Esophagus (tissue), 2 donors: ENCODE measurements at regions not wholly inside any gene's neighbourhood (a gene's known extent, or its start where the extent isn't known, plus 50 kb on each side); places are given as distances from the start of the nearest gene placed in this dataset.
A peak's percentile ranks its signal among the peaks of the same experiment; 100 is the strongest.

Source experiments
- H3K27ac ChIP-seq, 2 donors: one replicate each; pipeline ENCODE4 v1.5.1; 2013; ENCODE audit warnings: low read depth in 2 of 2, mild to moderate bottlenecking in 2 of 2, inconsistent platforms in 1 of 2, low read length in 1 of 2, moderate library complexity in 1 of 2
- H3K27me3 ChIP-seq, 2 donors: one replicate each; pipeline ENCODE4 v1.6.1; 2013; ENCODE audit warnings: low read length in 2 of 2, control low read depth in 1 of 2, mild to moderate bottlenecking in 1 of 2; ENCODE audit not compliant: insufficient read depth in 2 of 2, control insufficient read depth in 1 of 2
- H3K36me3 ChIP-seq, 2 donors: one replicate each; pipeline ENCODE4 v1.6.1; 2013; ENCODE audit warnings: low read length in 1 of 2; ENCODE audit not compliant: control insufficient read depth in 2 of 2, insufficient read depth in 2 of 2
- H3K4me1 ChIP-seq, 2 donors: one replicate each; pipeline ENCODE4 v1.6.1; 2013; ENCODE audit warnings: low read length in 1 of 2; ENCODE audit not compliant: control insufficient read depth in 2 of 2, insufficient read depth in 2 of 2
- H3K4me3 ChIP-seq, 2 donors: one replicate each; pipeline ENCODE4 v1.5.1; 2013; ENCODE audit warnings: low read length in 2 of 2, mild to moderate bottlenecking in 2 of 2, low read depth in 1 of 2, moderate library complexity in 1 of 2
- H3K9me3 ChIP-seq, 2 donors: one replicate each; pipeline ENCODE4 v1.6.1; 2013; ENCODE audit warnings: mild to moderate bottlenecking in 2 of 2, low read depth in 1 of 2, low read length in 1 of 2, moderate library complexity in 1 of 2; ENCODE audit not compliant: control insufficient read depth in 2 of 2, insufficient read depth in 1 of 2
- WGBS, 2 donors: extraction: QIAGEN DNeasy Blood & Tissue Kit; methylation state at CpG; one replicate each; pipeline ENCODE4 v1.1.7; 2013; 5-methylcytosine and 5-hydroxymethylcytosine counted together
- donor health status: healthy with polysubstance abuse.
- donor health status: Bipolar disorder and iron deficiency.

GRCh38 chr1:14255233-14255632 lies 343.3 kb upstream of the KAZN start:
- Histone ChIP-seq H3K27ac (no peak overlapping the region), H3K36me3 (no peaks in the 10 kb centered on the region), H3K4me1 (no peaks in the 10 kb centered on the region), H3K9me3 (no peaks in the 10 kb centered on the region), H3K27me3 (no peaks in the 10 kb centered on the region), H3K4me3 (no peak overlapping the region)
- WGBS, 2 donors: 94 to 95% methylated on average over 3 of the region's 3 CpGs

GRCh38 chr1:14255711-14256110 lies 342.8 kb upstream of the KAZN start:
- Histone ChIP-seq H3K27ac (no peak overlapping the region), H3K27me3 (no peaks in the 10 kb centered on the region), H3K36me3 (no peaks in the 10 kb centered on the region), H3K4me1 (no peaks in the 10 kb centered on the region), H3K9me3 (no peaks in the 10 kb centered on the region), H3K4me3 (no peak overlapping the region)
- WGBS, 2 donors: 71 to 76% methylated on average over 2 of the region's 2 CpGs

GRCh38 chr1:14259191-14259757 lies 339.2 kb upstream of the KAZN start:
- peak overlapping the region; percentile 5 to 24 for H3K27ac ChIP-seq
- WGBS, 2 donors: 63 to 64% methylated on average over 13 of the region's 13 CpGs
- no peaks in the 10 kb centered on the region for H3K4me1 ChIP-seq
- no peaks in the 10 kb centered on the region for H3K9me3 ChIP-seq
- H3K27me3 ChIP-seq: no peaks in the 10 kb centered on the region
- no peaks in the 10 kb centered on the region for H3K36me3 ChIP-seq
- no peak overlapping the region for H3K4me3 ChIP-seq

- Histone ChIP-seq H3K4me3 (no peak overlapping the region), H3K9me3 (no peaks in the 10 kb centered on the region), H3K4me1 (no peaks in the 10 kb centered on the region), H3K36me3 (no peaks in the 10 kb centered on the region), H3K27me3 (no peaks in the 10 kb centered on the region), H3K27ac (no peak overlapping the region)
- WGBS, 2 donors: 90 to 95% methylated on average over 8 of the region's 8 CpGs
These were observed 338.0 kb upstream of the KAZN start for GRCh38 chr1:14260480-14260879.

GRCh38 chr1:14261395-14261794 lies 337.1 kb upstream of the KAZN start:
- no peaks in the 10 kb centered on the region for H3K4me1 ChIP-seq
- 60 to 65% methylated on average over 11 of the region's 11 CpGs for WGBS, 2 donors
- H3K4me3 ChIP-seq: no peak overlapping the region
- no peaks in the 10 kb centered on the region for H3K27me3 ChIP-seq
- H3K36me3 ChIP-seq: no peaks in the 10 kb centered on the region
- no peaks in the 10 kb centered on the region for H3K9me3 ChIP-seq
- H3K27ac ChIP-seq: no peak overlapping the region

- WGBS, 2 donors: 81 to 82% methylated on average over 8 of the region's 8 CpGs
- Histone ChIP-seq H3K27ac (no peak overlapping the region), H3K4me1 (no peaks in the 10 kb centered on the region), H3K9me3 (no peaks in the 10 kb centered on the region), H3K27me3 (no peaks in the 10 kb centered on the region), H3K4me3 (no peak overlapping the region), H3K36me3 (no peaks in the 10 kb centered on the region)
These were observed 335.8 kb upstream of the KAZN start for GRCh38 chr1:14262637-14263036.

GRCh38 chr1:14263225-14263624 lies 335.3 kb upstream of the KAZN start:
- 70 to 74% methylated on average over 3 of the region's 3 CpGs for WGBS, 2 donors
- Histone ChIP-seq H3K4me1 (no peaks in the 10 kb centered on the region), H3K4me3 (no peak overlapping the region), H3K36me3 (no peaks in the 10 kb centered on the region), H3K27ac (no peak overlapping the region), H3K9me3 (no peaks in the 10 kb centered on the region), H3K27me3 (no peaks in the 10 kb centered on the region)

- no peaks in the 10 kb centered on the region for H3K9me3 ChIP-seq
- H3K36me3 ChIP-seq: no peaks in the 10 kb centered on the region
- no peak overlapping the region for H3K27ac ChIP-seq
- H3K27me3 ChIP-seq: no peaks in the 10 kb centered on the region
- H3K4me1 ChIP-seq: no peaks in the 10 kb centered on the region
- H3K4me3 ChIP-seq: no peak overlapping the region
- 64 to 83% methylated on average over 3 of the region's 3 CpGs for WGBS, 2 donors
These were observed 334.8 kb upstream of the KAZN start for GRCh38 chr1:14263671-14264070.

GRCh38 chr1:14265495-14265894 lies 333.0 kb upstream of the KAZN start:
- Histone ChIP-seq H3K9me3 (no peaks in the 10 kb centered on the region), H3K27me3 (no peaks in the 10 kb centered on the region), H3K27ac (no peak overlapping the region), H3K4me1 (no peaks in the 10 kb centered on the region), H3K4me3 (no peak overlapping the region), H3K36me3 (no peaks in the 10 kb centered on the region)
- 80 to 87% methylated on average over 2 of the region's 2 CpGs for WGBS, 2 donors

GRCh38 chr1:14267991-14268390 lies 330.5 kb upstream of the KAZN start:
- WGBS, 2 donors: 74 to 78% methylated on average over 2 of the region's 2 CpGs
- H3K27me3 ChIP-seq: no peaks in the 10 kb centered on the region
- H3K9me3 ChIP-seq: no peaks in the 10 kb centered on the region
- H3K27ac ChIP-seq: no peak overlapping the region
- no peaks in the 10 kb centered on the region for H3K4me1 ChIP-seq
- no peaks in the 10 kb centered on the region for H3K36me3 ChIP-seq
- no peak overlapping the region for H3K4me3 ChIP-seq
